K562 (cell line): ENCODE measurements at regions not wholly inside any gene's neighbourhood (a gene's known extent, or its start where the extent isn't known, plus 50 kb on each side); places are given as distances from the start of the nearest gene placed in this dataset.

ENCODE experiments used
- CBX3 ChIP-seq, 2 experiments: IDR thresholded peaks; 1 replicate in 1 of 2; 2 replicates in 1 of 2; pipeline ENCODE4 v1.6.1; 2012; ENCODE audit warnings: inconsistent platforms in 2 of 2, low read length in 2 of 2, borderline replicate concordance in 1 of 2, control low read depth in 1 of 2
- ELF4 ChIP-seq: fragments of 450-650 bp; formaldehyde crosslinking; IDR thresholded peaks from 2 replicates; pipeline ENCODE4 v1.4.0; 2022; ENCODE audit warnings: missing genetic modification characterization
- ERF ChIP-seq: fragments of 450-650 bp; formaldehyde crosslinking; IDR thresholded peaks from 2 replicates; pipeline ENCODE4 v1.4.0; 2020; ENCODE audit warnings: mild to moderate bottlenecking, mixed read lengths
- FOS ChIP-seq: IDR thresholded peaks from 3 replicates; pipeline ENCODE4 v1.6.1; 2011; ENCODE audit not compliant: insufficient read length; ENCODE audit errors: extremely low read depth
- GTF2E2 ChIP-seq: fragments of 200-800 bp; sonication (Bioruptor generic); IDR thresholded peaks from 2 replicates; pipeline ENCODE4 v1.6.1; 2016; ENCODE audit warnings: missing genetic modification characterization, missing compliant biosample characterization
- HOXB6 ChIP-seq: fragments of 250-450 bp; sonication (Bioruptor Pico); IDR thresholded peaks from 2 replicates; pipeline ENCODE4 v1.5.1; 2022; ENCODE audit warnings: mild to moderate bottlenecking, borderline replicate concordance
- KDM4B ChIP-seq, 2 experiments: fragments of 450-650 bp in 1 of 2; sonication (generic) in 1 of 2; IDR thresholded peaks; 2 replicates each; pipeline ENCODE4 v1.6.1; 2016 to 2017; ENCODE audit warnings: borderline replicate concordance in 2 of 2, antibody characterized with exemption in 1 of 2, low read depth in 1 of 2, mild to moderate bottlenecking in 1 of 2
- MYNN ChIP-seq, 2 experiments: sonication (generic); formaldehyde crosslinking in 1 of 2; IDR thresholded peaks; 2 replicates each; pipeline versions ENCODE4 v1.5.0 to v1.6.1; 2016 to 2020; ENCODE audit warnings: antibody characterized with exemption in 1 of 2, missing genetic modification reagents in 1 of 2
- PPARD ChIP-seq: fragments of 250-450 bp; sonication (Bioruptor Pico); IDR thresholded peaks from 2 replicates; pipeline ENCODE4 v1.8.0; 2022; ENCODE audit warnings: inconsistent platforms, mild to moderate bottlenecking, moderate library complexity
- ZNF561 ChIP-seq: fragments of 450-650 bp; formaldehyde crosslinking; conservative IDR thresholded peaks from 2 replicates; pipeline ENCODE4 v1.4.0; 2020; ENCODE audit warnings: mild to moderate bottlenecking, moderate library complexity
- TF ChIP-seq, protein P1 (sequence below): fragments of 250-450 bp; sonication (Bioruptor Pico); IDR thresholded peaks from 2 replicates; pipeline ENCODE4 v1.8.0; 2022; ENCODE audit warnings: moderate library complexity, mild to moderate bottlenecking, inconsistent platforms
- TF ChIP-seq, protein P2 (sequence below): sonication (generic); formaldehyde crosslinking; IDR thresholded peaks from 2 replicates; pipeline ENCODE4 v1.8.1; 2023; ENCODE audit warnings: mild to moderate bottlenecking, missing genetic modification reagents, moderate library complexity
- TF ChIP-seq, protein P3 (sequence below), 2 experiments: fragments of 450-650 bp; IDR thresholded peaks; 2 replicates each; pipeline ENCODE4 v1.6.1; 2016; ENCODE audit warnings: mild to moderate bottlenecking in 2 of 2, borderline replicate concordance in 1 of 2, low read depth in 1 of 2, moderate library complexity in 1 of 2
- TF ChIP-seq, protein P4 (sequence below): fragments of 250-450 bp; sonication (Bioruptor Pico); IDR thresholded peaks from 2 replicates; pipeline ENCODE4 v1.4.0; 2020; ENCODE audit warnings: mild to moderate bottlenecking

DNA sequence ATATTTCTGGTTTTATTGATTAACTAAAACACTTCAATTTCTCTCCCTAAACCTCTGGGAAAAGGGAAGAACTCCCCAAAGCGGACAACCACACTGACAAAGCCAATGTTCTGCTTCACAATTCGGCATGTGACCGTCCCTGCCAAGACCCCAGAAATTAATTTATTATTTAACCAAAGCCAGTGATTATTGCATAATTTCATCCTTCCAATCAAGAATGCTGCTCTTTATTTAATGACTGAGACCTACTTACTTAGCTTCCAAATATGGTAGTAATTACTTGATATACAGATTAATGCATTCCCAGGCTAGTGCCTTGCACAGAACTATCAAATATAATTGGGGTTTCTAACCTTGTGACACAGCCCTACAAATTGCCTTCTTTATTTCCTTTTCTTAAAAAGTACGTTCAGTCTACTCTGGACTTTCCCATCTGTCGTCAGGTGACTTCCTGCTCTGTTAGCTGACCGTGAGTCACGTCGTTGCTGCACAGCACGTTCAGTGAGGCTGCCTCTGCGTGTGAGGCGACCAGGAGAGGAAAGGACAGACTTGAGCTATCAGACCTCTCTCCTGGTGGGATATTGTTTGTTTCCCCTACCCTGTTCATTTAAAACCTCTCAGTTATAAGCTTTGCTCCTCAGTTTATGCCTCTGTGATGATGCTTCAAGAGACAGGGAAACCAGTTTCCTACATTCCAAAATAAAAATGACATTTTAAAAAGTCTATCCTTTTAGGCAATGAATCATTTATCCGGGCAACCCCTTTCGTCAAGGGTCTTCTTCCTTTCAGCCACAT, 55.7 kb upstream of the TNFAIP3 start (continued):
- TF ChIP-seq, protein P1, sequence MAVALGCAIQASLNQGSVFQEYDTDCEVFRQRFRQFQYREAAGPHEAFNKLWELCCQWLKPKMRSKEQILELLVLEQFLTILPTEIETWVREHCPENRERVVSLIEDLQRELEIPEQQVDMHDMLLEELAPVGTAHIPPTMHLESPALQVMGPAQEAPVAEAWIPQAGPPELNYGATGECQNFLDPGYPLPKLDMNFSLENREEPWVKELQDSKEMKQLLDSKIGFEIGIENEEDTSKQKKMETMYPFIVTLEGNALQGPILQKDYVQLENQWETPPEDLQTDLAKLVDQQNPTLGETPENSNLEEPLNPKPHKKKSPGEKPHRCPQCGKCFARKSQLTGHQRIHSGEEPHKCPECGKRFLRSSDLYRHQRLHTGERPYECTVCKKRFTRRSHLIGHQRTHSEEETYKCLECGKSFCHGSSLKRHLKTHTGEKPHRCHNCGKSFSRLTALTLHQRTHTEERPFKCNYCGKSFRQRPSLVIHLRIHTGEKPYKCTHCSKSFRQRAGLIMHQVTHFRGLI (CRISPR knock-in tag), result no peak
- TF ChIP-seq ERF (CRISPR knock-in tag), result peak; percentile 52; the same call in 1 of the 2 replicates
- TF ChIP-seq, protein P2, sequence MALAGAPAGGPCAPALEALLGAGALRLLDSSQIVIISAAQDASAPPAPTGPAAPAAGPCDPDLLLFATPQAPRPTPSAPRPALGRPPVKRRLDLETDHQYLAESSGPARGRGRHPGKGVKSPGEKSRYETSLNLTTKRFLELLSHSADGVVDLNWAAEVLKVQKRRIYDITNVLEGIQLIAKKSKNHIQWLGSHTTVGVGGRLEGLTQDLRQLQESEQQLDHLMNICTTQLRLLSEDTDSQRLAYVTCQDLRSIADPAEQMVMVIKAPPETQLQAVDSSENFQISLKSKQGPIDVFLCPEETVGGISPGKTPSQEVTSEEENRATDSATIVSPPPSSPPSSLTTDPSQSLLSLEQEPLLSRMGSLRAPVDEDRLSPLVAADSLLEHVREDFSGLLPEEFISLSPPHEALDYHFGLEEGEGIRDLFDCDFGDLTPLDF (CRISPR knock-in tag), result no peak
- no peak for TF ChIP-seq ZNF561 (CRISPR knock-in tag)
- no peak for TF ChIP-seq HOXB6 (CRISPR knock-in tag)
- no peak for TF ChIP-seq PPARD (CRISPR knock-in tag)
- no peak for TF ChIP-seq KDM4B (IDR thresholded peaks at IDR 0.05; ENCODE audit: borderline replicate concordance in 2 of 2, low read depth in 1 of 2)
- TF ChIP-seq, protein P3, sequence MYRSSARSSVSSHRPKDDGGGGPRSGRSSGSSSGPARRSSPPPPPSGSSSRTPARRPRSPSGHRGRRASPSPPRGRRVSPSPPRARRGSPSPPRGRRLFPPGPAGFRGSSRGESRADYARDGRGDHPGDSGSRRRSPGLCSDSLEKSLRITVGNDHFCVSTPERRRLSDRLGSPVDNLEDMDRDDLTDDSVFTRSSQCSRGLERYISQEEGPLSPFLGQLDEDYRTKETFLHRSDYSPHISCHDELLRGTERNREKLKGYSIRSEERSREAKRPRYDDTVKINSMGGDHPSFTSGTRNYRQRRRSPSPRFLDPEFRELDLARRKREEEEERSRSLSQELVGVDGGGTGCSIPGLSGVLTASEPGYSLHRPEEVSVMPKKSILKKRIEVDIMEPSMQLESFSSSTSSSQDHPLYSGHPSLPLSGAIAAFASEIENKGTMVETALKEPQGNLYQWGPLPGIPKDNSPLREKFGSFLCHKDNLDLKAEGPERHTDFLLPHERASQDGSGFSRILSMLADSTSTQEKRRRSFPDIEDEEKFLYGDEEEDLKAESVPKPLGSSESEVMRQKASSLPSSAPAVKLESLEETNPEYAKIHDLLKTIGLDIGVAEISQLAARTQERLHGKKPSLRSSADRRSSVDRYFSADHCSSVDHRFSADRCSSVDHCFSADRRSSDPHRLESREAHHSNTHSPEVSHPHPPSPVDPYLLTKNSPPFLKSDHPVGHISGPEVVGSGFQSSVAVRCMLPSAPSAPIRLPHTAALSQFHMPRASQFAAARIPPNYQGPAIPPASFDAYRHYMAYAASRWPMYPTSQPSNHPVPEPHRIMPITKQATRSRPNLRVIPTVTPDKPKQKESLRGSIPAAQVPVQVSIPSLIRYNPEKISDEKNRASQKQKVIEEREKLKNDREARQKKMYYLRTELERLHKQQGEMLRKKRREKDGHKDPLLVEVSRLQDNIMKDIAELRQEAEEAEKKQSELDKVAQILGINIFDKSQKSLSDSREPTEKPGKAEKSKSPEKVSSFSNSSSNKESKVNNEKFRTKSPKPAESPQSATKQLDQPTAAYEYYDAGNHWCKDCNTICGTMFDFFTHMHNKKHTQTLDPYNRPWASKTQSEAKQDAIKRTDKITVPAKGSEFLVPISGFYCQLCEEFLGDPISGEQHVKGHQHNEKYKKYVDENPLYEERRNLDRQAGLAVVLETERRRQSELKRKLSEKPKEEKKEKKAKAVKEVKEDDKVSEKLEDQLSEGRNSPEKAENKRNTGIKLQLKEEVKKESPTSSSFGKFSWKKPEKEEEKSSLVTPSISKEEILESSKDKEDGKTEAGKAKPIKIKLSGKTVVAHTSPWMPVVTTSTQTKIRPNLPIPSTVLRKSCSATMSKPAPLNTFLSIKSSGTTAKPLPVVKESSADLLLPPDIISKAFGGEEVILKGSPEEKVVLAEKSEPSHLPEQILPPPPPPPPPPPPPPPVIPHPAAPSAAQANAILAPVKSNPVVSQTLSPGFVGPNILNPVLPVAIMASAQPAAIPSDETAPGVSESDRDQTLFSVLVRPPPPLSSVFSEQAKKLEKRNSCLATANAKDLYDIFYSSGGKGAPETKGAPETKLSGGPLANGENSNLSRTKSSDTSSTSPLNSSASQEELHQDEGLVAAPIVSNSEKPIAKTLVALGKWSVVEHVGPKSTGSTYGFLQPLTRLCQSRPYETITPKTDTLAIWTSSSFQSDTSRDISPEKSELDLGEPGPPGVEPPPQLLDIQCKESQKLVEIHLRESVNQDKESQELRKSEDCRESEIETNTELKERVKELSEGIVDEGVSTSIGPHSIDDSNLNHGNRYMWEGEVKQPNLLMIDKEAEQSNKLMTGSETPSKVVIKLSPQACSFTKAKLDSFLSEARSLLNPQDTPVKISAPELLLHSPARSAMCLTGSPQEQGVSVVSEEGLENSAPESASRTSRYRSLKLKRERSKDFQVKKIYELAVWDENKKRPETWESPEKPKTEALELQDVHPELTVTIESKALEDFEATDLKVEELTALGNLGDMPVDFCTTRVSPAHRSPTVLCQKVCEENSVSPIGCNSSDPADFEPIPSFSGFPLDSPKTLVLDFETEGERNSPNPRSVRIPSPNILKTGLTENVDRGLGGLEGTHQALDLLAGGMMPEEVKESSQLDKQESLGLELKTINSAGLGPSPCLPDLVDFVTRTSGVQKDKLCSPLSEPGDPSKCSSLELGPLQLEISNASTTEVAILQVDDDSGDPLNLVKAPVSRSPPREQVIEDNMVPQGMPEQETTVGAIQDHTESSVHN (IDR thresholded peaks at IDR 0.05; ENCODE audit: borderline replicate concordance in 1 of 2, low read depth in 1 of 2), result peak; percentile 83 to 87; a peak in 3 of 4 replicates
- TF ChIP-seq CBX3 (IDR thresholded peaks at IDR 0.05; ENCODE audit: borderline replicate concordance in 1 of 2, low read length in 2 of 2), result peak in 1 of 2 experiments; percentile 94; a peak in 1 of 3 replicates
- TF ChIP-seq, protein P4, sequence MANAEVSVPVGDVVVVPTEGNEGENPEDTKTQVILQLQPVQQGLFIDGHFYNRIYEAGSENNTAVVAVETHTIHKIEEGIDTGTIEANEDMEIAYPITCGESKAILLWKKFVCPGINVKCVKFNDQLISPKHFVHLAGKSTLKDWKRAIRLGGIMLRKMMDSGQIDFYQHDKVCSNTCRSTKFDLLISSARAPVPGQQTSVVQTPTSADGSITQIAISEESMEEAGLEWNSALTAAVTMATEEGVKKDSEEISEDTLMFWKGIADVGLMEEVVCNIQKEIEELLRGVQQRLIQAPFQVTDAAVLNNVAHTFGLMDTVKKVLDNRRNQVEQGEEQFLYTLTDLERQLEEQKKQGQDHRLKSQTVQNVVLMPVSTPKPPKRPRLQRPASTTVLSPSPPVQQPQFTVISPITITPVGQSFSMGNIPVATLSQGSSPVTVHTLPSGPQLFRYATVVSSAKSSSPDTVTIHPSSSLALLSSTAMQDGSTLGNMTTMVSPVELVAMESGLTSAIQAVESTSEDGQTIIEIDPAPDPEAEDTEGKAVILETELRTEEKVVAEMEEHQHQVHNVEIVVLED (CRISPR knock-in tag), result peak; percentile 74
- no peak for TF ChIP-seq MYNN (IDR thresholded peaks at IDR 0.05)
- no peak for TF ChIP-seq MYNN (CRISPR knock-in tag; IDR thresholded peaks at IDR 0.05)
- peak; percentile 35 for TF ChIP-seq FOS
- peak; percentile 82 for TF ChIP-seq GTF2E2 (tag)
- TF ChIP-seq ELF4 (CRISPR knock-in tag), result peak; percentile 62
